GM12878 (cell line): ENCODE measurements at regions not wholly inside any gene's neighbourhood (a gene's known extent, or its start where the extent isn't known, plus 50 kb on each side); places are given as distances from the start of the nearest gene placed in this dataset. TPM values are rescaled to one million over a fixed set of nuclear protein-coding genes. Genes with fewer than 3 reads are reported as not detected.

Experiments used
- small RNA-seq: library from RNA; depleted of rRNA; stranded (forward); fragments of <200 nt; gene quantifications from one replicate; pipeline ENCODE3, GENCODE V24; 2014

Small RNA genes in the stretch of these regions (small RNA-seq; reads per million reads assigned to genes)
- gene RNU6-730P, result not detected
